GM13976 (cell line): ENCODE measurements at regions not wholly inside any gene's neighbourhood (a gene's known extent, or its start where the extent isn't known, plus 50 kb on each side); places are given as distances from the start of the nearest gene placed in this dataset.
"Not testable (repeated sequence)": the region's sequence is repeated elsewhere in the genome, so short reads cannot be mapped to it uniquely, and the experiment has no call there.

ENCODE experiments used
- DNase-seq: peaks from one replicate; pipeline ENCODE4 v3.0.0; 2012; ENCODE audit warnings: low spot score
- CTCF ChIP-seq: IDR thresholded peaks from 2 replicates; pipeline ENCODE4 v1.5.1; 2012; ENCODE audit warnings: borderline replicate concordance, mild to moderate bottlenecking; ENCODE audit not compliant: insufficient read depth; ENCODE audit errors: extremely low read depth, missing control alignments, control extremely low read depth
- in situ Hi-C: fragments of 300-500 bp; cut with MboI; formaldehyde crosslinking; loops from one replicate; pipeline ENCODE4 v1.12.0; 2022; ENCODE audit warnings: low sequenced_read_pairs, mixed read lengths, inconsistent platforms; ENCODE audit not compliant: unreplicated experiment

DNA sequence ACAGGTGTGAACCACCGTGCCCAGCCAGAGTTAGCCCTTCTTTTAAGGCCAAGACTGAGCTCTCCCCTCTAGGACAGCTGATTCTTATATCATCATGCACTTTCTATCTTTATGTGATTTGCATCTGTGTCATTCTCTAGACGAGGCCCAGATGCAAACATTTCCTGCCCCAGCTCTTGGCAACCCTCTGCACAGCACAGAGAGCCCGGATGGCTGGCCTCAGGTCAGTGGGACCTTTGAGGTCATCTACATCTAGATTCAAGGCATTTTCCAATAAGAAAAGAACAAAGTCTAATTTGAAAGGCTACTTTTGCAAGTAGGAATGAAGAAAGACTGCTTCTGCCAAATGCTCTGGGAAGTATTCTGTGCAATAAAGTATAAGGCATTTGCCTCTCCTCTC lies 109.0 kb upstream of the DAB2 start:
- no peak for DNase-seq
- no peak for TF ChIP-seq CTCF
- in situ Hi-C loops, result no loop called here

GRCh38 chr5:39532511-39532910 lies 107.7 kb upstream of the DAB2 start:
- in situ Hi-C loops, result no loop called here
- TF ChIP-seq CTCF, result no peak
- DNase-seq, result no peak

DNA sequence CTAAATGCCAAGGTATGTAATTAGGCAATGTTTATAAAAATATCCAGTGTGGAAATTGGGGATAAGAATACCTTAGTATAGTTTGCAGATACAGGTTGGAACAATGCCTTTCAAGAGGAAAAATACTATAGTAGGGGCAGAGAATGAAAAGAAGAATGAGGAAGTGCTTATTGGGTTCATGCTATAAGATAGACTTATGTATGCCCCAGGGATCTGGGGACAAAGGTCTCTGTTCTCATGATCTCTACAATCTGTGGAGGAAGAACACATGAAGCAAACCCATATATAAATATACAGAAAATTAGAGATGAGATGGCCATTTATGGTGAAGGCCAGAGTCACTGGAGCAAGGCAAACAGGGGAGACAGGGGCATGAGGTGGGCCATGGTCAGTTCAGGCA lies 106.5 kb upstream of the DAB2 start:
- DNase-seq, result no peak
- no peak for TF ChIP-seq CTCF
- in situ Hi-C loops, result no loop called here

GRCh38 chr5:39526914-39527477 lies 102.2 kb upstream of the DAB2 start:
- in situ Hi-C loops, result no loop called here
- TF ChIP-seq CTCF, result no peak
- DNase-seq, result no peak

- in situ Hi-C loops, DNase-seq: not testable (repeated sequence)
Observed at GRCh38 chr5:39525781-39526180, 101.0 kb upstream of the DAB2 start.

DNA sequence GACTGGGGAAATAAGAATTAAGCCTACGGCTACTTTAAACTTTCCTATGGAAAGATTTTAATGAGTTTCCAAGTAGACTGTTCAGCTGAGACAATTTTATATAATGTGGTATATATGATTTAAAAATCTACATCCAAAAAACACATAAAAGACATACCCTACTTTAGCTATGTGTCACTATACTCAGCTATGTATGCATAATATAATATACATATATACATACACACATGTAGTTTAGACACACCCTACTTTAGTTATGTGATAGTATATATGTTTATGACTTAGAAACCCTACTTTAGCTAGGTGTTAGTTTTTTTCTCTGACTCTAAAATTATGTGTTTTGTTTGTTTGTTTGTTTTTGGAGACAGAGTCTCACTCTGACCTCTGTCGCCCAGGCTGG lies 100.5 kb upstream of the DAB2 start:
- no peak for TF ChIP-seq CTCF
- no peak for DNase-seq
- in situ Hi-C loops, result no loop called here

GRCh38 chr5:39523821-39524220 lies 99.0 kb upstream of the DAB2 start:
- no peak for TF ChIP-seq CTCF
- in situ Hi-C loops, result no loop called here
- no peak for DNase-seq
